ENCODE measurements at regions not wholly inside any gene's neighbourhood (a gene's known extent, or its start where the extent isn't known, plus 50 kb on each side); places are given as distances from the start of the nearest gene placed in this dataset.

DNA sequence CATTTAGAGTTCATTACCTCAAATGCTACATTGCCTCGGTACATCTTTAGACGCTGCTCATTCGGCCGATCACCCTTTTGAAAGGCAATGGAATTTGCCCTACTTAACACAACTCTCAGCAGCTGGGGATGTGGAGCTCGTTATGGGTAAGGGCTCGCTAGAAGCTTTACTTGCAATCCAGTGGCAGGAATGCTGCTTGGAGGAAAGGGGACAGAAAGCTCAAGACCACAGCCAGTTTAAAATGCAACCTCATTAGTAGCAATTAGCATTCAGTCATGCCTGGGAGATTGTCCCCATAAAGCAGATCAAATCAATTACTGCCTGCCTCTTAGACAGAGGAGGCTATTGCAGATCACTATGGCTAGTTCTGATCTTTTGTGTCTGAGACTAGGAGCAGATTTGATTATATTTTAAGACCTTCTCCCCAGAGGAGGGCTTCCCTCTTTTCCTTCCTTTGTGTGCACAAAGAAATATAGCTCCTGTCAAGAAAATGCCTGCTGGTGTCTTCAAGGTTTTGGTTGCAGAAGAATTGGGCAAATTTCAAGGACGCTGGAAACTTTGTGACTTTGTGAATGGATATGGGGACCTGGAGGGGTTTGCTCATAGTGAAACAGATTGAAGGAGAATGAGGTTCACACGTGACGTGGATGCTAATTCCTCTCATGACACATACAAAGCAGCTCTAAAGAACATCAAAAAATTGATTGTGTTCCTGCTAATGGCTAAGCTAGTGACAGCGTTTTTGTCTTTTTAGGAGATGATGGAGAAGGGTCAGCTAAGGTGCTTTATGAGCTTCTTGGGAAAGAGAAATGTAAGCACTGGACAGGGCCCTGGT lies 237.5 kb upstream of the GLRA2 start:
- TF ChIP-seq POLR2A (IDR thresholded peaks at IDR 0.05; ENCODE audit: low read depth) (no peak), POLR2AphosphoS5 (IDR thresholded peaks at IDR 0.05) (no peak), EP300 (IDR thresholded peaks at IDR 0.05) (no peak)
- TF ChIP-seq, protein P1, sequence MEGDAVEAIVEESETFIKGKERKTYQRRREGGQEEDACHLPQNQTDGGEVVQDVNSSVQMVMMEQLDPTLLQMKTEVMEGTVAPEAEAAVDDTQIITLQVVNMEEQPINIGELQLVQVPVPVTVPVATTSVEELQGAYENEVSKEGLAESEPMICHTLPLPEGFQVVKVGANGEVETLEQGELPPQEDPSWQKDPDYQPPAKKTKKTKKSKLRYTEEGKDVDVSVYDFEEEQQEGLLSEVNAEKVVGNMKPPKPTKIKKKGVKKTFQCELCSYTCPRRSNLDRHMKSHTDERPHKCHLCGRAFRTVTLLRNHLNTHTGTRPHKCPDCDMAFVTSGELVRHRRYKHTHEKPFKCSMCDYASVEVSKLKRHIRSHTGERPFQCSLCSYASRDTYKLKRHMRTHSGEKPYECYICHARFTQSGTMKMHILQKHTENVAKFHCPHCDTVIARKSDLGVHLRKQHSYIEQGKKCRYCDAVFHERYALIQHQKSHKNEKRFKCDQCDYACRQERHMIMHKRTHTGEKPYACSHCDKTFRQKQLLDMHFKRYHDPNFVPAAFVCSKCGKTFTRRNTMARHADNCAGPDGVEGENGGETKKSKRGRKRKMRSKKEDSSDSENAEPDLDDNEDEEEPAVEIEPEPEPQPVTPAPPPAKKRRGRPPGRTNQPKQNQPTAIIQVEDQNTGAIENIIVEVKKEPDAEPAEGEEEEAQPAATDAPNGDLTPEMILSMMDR (IDR thresholded peaks at IDR 0.05), result no peak

Measured in esophagus muscularis mucosa (tissue), 4 donors.